Neutrophil (primary cell): ENCODE measurements at regions not wholly inside any gene's neighbourhood (a gene's known extent, or its start where the extent isn't known, plus 50 kb on each side); places are given as distances from the start of the nearest gene placed in this dataset.
"Not testable (repeated sequence)": the region's sequence is repeated elsewhere in the genome, so short reads cannot be mapped to it uniquely, and the experiment has no call there.

ENCODE experiments used
- H3K27ac ChIP-seq: fragments of 200-600 bp; sonication (generic); 2 replicates; pipeline ENCODE4 v1.5.1; 2016; ENCODE audit warnings: mild to moderate bottlenecking, moderate library complexity
- H3K27me3 ChIP-seq: fragments of 200-600 bp; sonication (generic); 2 replicates; pipeline ENCODE4 v1.6.0; 2016; ENCODE audit warnings: mild to moderate bottlenecking
- H3K36me3 ChIP-seq: fragments of 200-600 bp; sonication (generic); 2 replicates; pipeline ENCODE4 v1.5.1; 2017
- H3K4me1 ChIP-seq, 2 experiments: fragments of 200-600 bp in 1 of 2; sonication (generic) in 1 of 2; 1 replicate in 1 of 2; 2 replicates in 1 of 2; pipeline versions ENCODE4 v1.5.1 to v1.6.1; 2013 to 2016; ENCODE audit warnings: low read depth in 1 of 2, low read length in 1 of 2, mild to moderate bottlenecking in 1 of 2, moderate library complexity in 1 of 2; ENCODE audit not compliant: control insufficient read depth in 1 of 2, insufficient read depth in 1 of 2
- H3K4me3 ChIP-seq, 2 experiments: fragments of 200-600 bp in 1 of 2; sonication (generic) in 1 of 2; 1 replicate in 1 of 2; 2 replicates in 1 of 2; pipeline ENCODE4 v1.5.1; 2013 to 2016; ENCODE audit warnings: low read depth in 1 of 2, low read length in 1 of 2, mild to moderate bottlenecking in 1 of 2, moderate library complexity in 1 of 2
- H3K9me3 ChIP-seq: fragments of 200-600 bp; sonication (generic); 2 replicates; pipeline ENCODE4 v1.5.1; 2016
- CTCF ChIP-seq: fragments of 200-600 bp; sonication (generic); IDR thresholded peaks from 2 replicates; pipeline ENCODE4 v1.5.1; 2016; ENCODE audit warnings: antibody characterized with exemption

GRCh38 chr17:45584092-45585036 lies 93.8 kb upstream of the PLEKHM1 start:
- H3K4me1 ChIP-seq = peaks cover 26 to 40% of the 10 kb centered on the region in 2 experiments
- TF ChIP-seq CTCF = peak; percentile 9

GRCh38 chr17:45585037-45585733 lies 94.7 kb upstream of the PLEKHM1 start:
- H3K36me3 ChIP-seq, H3K27me3 ChIP-seq, H3K9me3 ChIP-seq: not testable (repeated sequence)
- Histone ChIP-seq H3K27ac (peak overlapping the region; percentile 90), H3K4me1 (peaks cover 26 to 38% of the 10 kb centered on the region in 2 experiments), H3K4me3 (peak overlapping the region; percentile 67 to 86)
- peak; percentile 63 for TF ChIP-seq CTCF

More at GRCh38 chr17:45584092-45585036, 93.8 kb upstream of the PLEKHM1 start:
- Histone ChIP-seq H3K36me3 (no peaks in the 10 kb centered on the region), H3K27me3 (no peaks in the 10 kb centered on the region), H3K9me3 (no peaks in the 10 kb centered on the region), H3K27ac (peak overlapping the region; percentile 90), H3K4me3 (peak overlapping the region; percentile 67 to 86)

GRCh38 chr17:45585794-45586650 lies 95.5 kb upstream of the PLEKHM1 start:
- H3K36me3 ChIP-seq, H3K27me3 ChIP-seq: not testable (repeated sequence)
- H3K4me1 ChIP-seq = peaks cover 26 to 38% of the 10 kb centered on the region in 2 experiments

GRCh38 chr17:45586651-45586934 lies 96.1 kb upstream of the PLEKHM1 start:
- Histone ChIP-seq H3K4me1 (peaks cover 26 to 38% of the 10 kb centered on the region in 2 experiments), H3K4me3 (peak overlapping the region; percentile 67 to 86), H3K27ac (peak overlapping the region; percentile 66)
- not testable (repeated sequence) for H3K36me3 ChIP-seq, H3K9me3 ChIP-seq, H3K27me3 ChIP-seq

More at GRCh38 chr17:45585794-45586650, 95.5 kb upstream of the PLEKHM1 start:
- H3K9me3 ChIP-seq = not testable (repeated sequence)
- peak overlapping the region; percentile 67 to 86 for H3K4me3 ChIP-seq
- H3K27ac ChIP-seq = peak overlapping the region; percentile 90

GRCh38 chr17:45592433-45592923 lies 102.0 kb upstream of the PLEKHM1 start:
- TF ChIP-seq CTCF = peak; percentile 67

GRCh38 chr17:45596347-45596746 lies 105.8 kb upstream of the PLEKHM1 start:
- not testable (repeated sequence) for H3K4me3 ChIP-seq, H3K9me3 ChIP-seq, H3K36me3 ChIP-seq, H3K4me1 ChIP-seq, H3K27ac ChIP-seq
- peaks cover 15% of the 10 kb centered on the region for H3K27me3 ChIP-seq

More at GRCh38 chr17:45592433-45592923, 102.0 kb upstream of the PLEKHM1 start:
- not testable (repeated sequence) for H3K27me3 ChIP-seq, H3K4me1 ChIP-seq, H3K9me3 ChIP-seq, H3K27ac ChIP-seq, H3K4me3 ChIP-seq, H3K36me3 ChIP-seq

- H3K9me3 ChIP-seq, H3K36me3 ChIP-seq, H3K27ac ChIP-seq, H3K4me3 ChIP-seq, H3K4me1 ChIP-seq: not testable (repeated sequence)
- peaks cover 15% of the 10 kb centered on the region for H3K27me3 ChIP-seq
These were observed 109.8 kb upstream of the PLEKHM1 start for GRCh38 chr17:45600052-45601012.

- not testable (repeated sequence) for H3K4me3 ChIP-seq, H3K4me1 ChIP-seq, H3K27ac ChIP-seq, H3K9me3 ChIP-seq, H3K36me3 ChIP-seq
- peaks cover 15% of the 10 kb centered on the region for H3K27me3 ChIP-seq
These were observed 110.5 kb upstream of the PLEKHM1 start for GRCh38 chr17:45601013-45601412.
